ENCODE measurements at regions not wholly inside any gene's neighbourhood (a gene's known extent, or its start where the extent isn't known, plus 50 kb on each side); places are given as distances from the start of the nearest gene placed in this dataset.
"Not testable (repeated sequence)": the region's sequence is repeated elsewhere in the genome, so short reads cannot be mapped to it uniquely, and the experiment has no call there.

- H3K27ac ChIP-seq; H3K4me3 ChIP-seq; H3K9me3 ChIP-seq; H3K36me3 ChIP-seq; intact Hi-C loops (cut with DNase I); H3K27me3 ChIP-seq; DNase-seq; H3K4me1 ChIP-seq: not testable (repeated sequence)
- WGBS, 2 donors: no CpG with 5 or more reads among the region's 2 CpGs
These were observed 64.6 kb upstream of the NBPF26 start for GRCh38 chr1:120659133-120659532.

- WGBS, 2 donors: 28 to 70% methylated on average over 2 to 6 of the region's 22 CpGs
- DNase-seq; H3K9me3 ChIP-seq; H3K27me3 ChIP-seq; intact Hi-C loops (cut with DNase I); H3K36me3 ChIP-seq; H3K4me1 ChIP-seq: not testable (repeated sequence)
- H3K27ac ChIP-seq: peak overlapping the region in 1 of 4 donors; percentile 59
- H3K4me3 ChIP-seq: peak overlapping the region in 2 of 4 donors; percentile 28 to 41
These were observed 59.1 kb upstream of the NBPF26 start for GRCh38 chr1:120664376-120665249.

- peak in 2 of 4 donors; percentile 30 to 61 for TF ChIP-seq POLR2AphosphoS5 (IDR thresholded peaks at IDR 0.05)
- 0% methylated on average over 2 to 15 of the region's 33 CpGs for WGBS, 2 donors
- H3K9me3 ChIP-seq; DNase-seq; H3K4me1 ChIP-seq; H3K36me3 ChIP-seq; intact Hi-C loops (cut with DNase I); H3K27me3 ChIP-seq: not testable (repeated sequence)
- Histone ChIP-seq H3K27ac (peak overlapping the region in 1 of 4 donors; percentile 59), H3K4me3 (peak overlapping the region in 2 of 4 donors; percentile 28 to 41)
These were observed 58.5 kb upstream of the NBPF26 start for GRCh38 chr1:120665250-120665577.

- H3K27ac ChIP-seq; H3K4me1 ChIP-seq; H3K27me3 ChIP-seq; DNase-seq; intact Hi-C loops (cut with DNase I); H3K36me3 ChIP-seq; H3K4me3 ChIP-seq; H3K9me3 ChIP-seq: not testable (repeated sequence)
- no CpG with 5 or more reads among the region's 1 CpG for whole genome bisulfite sequencing, 2 donors
These were observed 55.6 kb upstream of the NBPF26 start for GRCh38 chr1:120668187-120668586.

Small RNAs in the stretch of these regions (small RNA-seq; reads per million reads assigned to genes)
- 0 reads per million in 3 donors for gene RF00004

Measured in sigmoid colon (tissue), 6 donors.